Hepatocyte (in vitro differentiated cells): ENCODE measurements at regions not wholly inside any gene's neighbourhood (a gene's known extent, or its start where the extent isn't known, plus 50 kb on each side); places are given as distances from the start of the nearest gene placed in this dataset.

Source experiments
- DNase-seq: peaks from one replicate; pipeline ENCODE4 v3.0.0-alpha.2; 2016; ENCODE audit warnings: low spot score
- H2AFZ ChIP-seq: fragments of 200-600 bp; sonication (generic); 2 replicates; pipeline ENCODE4 v1.6.0; 2016; ENCODE audit warnings: antibody characterized with exemption, mild to moderate bottlenecking
- H3K27ac ChIP-seq: fragments of 200-600 bp; sonication (generic); 2 replicates; pipeline ENCODE4 v1.5.1; 2016; ENCODE audit warnings: mild to moderate bottlenecking
- H3K27me3 ChIP-seq: fragments of 200-600 bp; sonication (generic); 2 replicates; pipeline ENCODE4 v1.6.1; 2016
- H3K36me3 ChIP-seq: fragments of 200-600 bp; sonication (generic); replicated peaks from 2 replicates; pipeline ENCODE4 v1.5.1; 2016; ENCODE audit warnings: low read depth; ENCODE audit not compliant: insufficient read depth
- H3K4me1 ChIP-seq: fragments of 200-600 bp; sonication (generic); 2 replicates; pipeline ENCODE4 v1.5.1; 2016; ENCODE audit warnings: mild to moderate bottlenecking, moderate library complexity; ENCODE audit not compliant: insufficient read depth
- H3K4me2 ChIP-seq: fragments of 200-600 bp; sonication (generic); 2 replicates; pipeline ENCODE4 v1.6.0; 2016
- H3K4me3 ChIP-seq: fragments of 200-600 bp; sonication (generic); 2 replicates; pipeline ENCODE4 v1.5.1; 2016; ENCODE audit warnings: mild to moderate bottlenecking
- H3K79me2 ChIP-seq: fragments of 200-600 bp; sonication (generic); 2 replicates; pipeline ENCODE4 v1.6.0; 2017; ENCODE audit warnings: mild to moderate bottlenecking
- H3K9me2 ChIP-seq: fragments of 200-600 bp; sonication (generic); replicated peaks from 2 replicates; pipeline ENCODE4 v1.6.0; 2017; ENCODE audit warnings: mild to moderate bottlenecking; ENCODE audit not compliant: insufficient read depth
- H3K9me3 ChIP-seq: fragments of 200-600 bp; sonication (generic); 2 replicates; pipeline ENCODE4 v1.5.1; 2016; ENCODE audit warnings: low read depth, mild to moderate bottlenecking
- H4K20me1 ChIP-seq: fragments of 200-600 bp; sonication (generic); 2 replicates; pipeline ENCODE4 v1.6.0; 2016; ENCODE audit warnings: mild to moderate bottlenecking; ENCODE audit not compliant: insufficient read depth, poor library complexity, severe bottlenecking
- CTCF ChIP-seq: fragments of 200-600 bp; sonication (generic); IDR thresholded peaks from 2 replicates; pipeline ENCODE4 v1.5.1; 2016; ENCODE audit warnings: antibody characterized with exemption, mild to moderate bottlenecking; ENCODE audit not compliant: poor library complexity
- EZH2 ChIP-seq: fragments of 200-600 bp; sonication (generic); IDR thresholded peaks from 2 replicates; pipeline ENCODE4 v1.6.1; 2016; ENCODE audit warnings: antibody characterized with exemption, mild to moderate bottlenecking, borderline replicate concordance
- EZH2phosphoT487 ChIP-seq: fragments of 200-600 bp; sonication (generic); IDR thresholded peaks from one replicate; pipeline ENCODE4 v1.6.1; 2018; ENCODE audit warnings: antibody characterized with exemption, mild to moderate bottlenecking, low read depth, moderate library complexity; ENCODE audit not compliant: unreplicated experiment, severe bottlenecking
- WGBS: methylation state at CpG from one replicate; pipeline ENCODE4 v1.1.6; 2016; ENCODE audit warnings: low lambda C conversion rate; ENCODE audit errors: missing lambda C conversion rate; 5-methylcytosine and 5-hydroxymethylcytosine counted together

- H3K9me2 ChIP-seq: no peaks in the 10 kb centered on the region
- H3K27me3 ChIP-seq: no peaks in the 10 kb centered on the region
Measured at GRCh38 chr21:35201799-35202198, 152.7 kb upstream of the RUNX1 start.

GRCh38 chr21:35201288-35201687 lies 152.2 kb upstream of the RUNX1 start:
- TF ChIP-seq EZH2phosphoT487 (no peak), EZH2 (no peak), CTCF (no peak)
- no peak overlapping the region for H3K27ac ChIP-seq
- no peaks in the 10 kb centered on the region for H3K36me3 ChIP-seq
- no peaks in the 10 kb centered on the region for H3K9me2 ChIP-seq
- peaks cover 18% of the 10 kb centered on the region for H3K4me1 ChIP-seq
- no peaks in the 10 kb centered on the region for H4K20me1 ChIP-seq
- no peaks in the 10 kb centered on the region for H3K27me3 ChIP-seq
- no peaks in the 10 kb centered on the region for H3K9me3 ChIP-seq
- H3K79me2 ChIP-seq: no peaks in the 10 kb centered on the region
- no peak overlapping the region for H3K4me2 ChIP-seq
- no peak overlapping the region for H2AFZ ChIP-seq
- H3K4me3 ChIP-seq: no peak overlapping the region
- WGBS: 92% methylated on average over 2 of the region's 2 CpGs
- DNase-seq: no peak

More at GRCh38 chr21:35201799-35202198, 152.7 kb upstream of the RUNX1 start:
- H3K4me2 ChIP-seq: no peak overlapping the region
- H2AFZ ChIP-seq: no peak overlapping the region
- H3K36me3 ChIP-seq: no peaks in the 10 kb centered on the region
- no peaks in the 10 kb centered on the region for H3K9me3 ChIP-seq
- no peak for TF ChIP-seq EZH2phosphoT487
- TF ChIP-seq CTCF: no peak
- no peak for TF ChIP-seq EZH2
- peaks cover 18% of the 10 kb centered on the region for H3K4me1 ChIP-seq
- no peaks in the 10 kb centered on the region for H3K79me2 ChIP-seq
- no peak for DNase-seq
- no peaks in the 10 kb centered on the region for H4K20me1 ChIP-seq
- H3K4me3 ChIP-seq: no peak overlapping the region
- H3K27ac ChIP-seq: no peak overlapping the region

GRCh38 chr21:35199733-35200015 lies 150.6 kb upstream of the RUNX1 start:
- Histone ChIP-seq H4K20me1 (no peaks in the 10 kb centered on the region), H3K4me1 (peaks cover 11% of the 10 kb centered on the region), H3K27ac (no peak overlapping the region), H3K79me2 (no peaks in the 10 kb centered on the region), H3K36me3 (no peaks in the 10 kb centered on the region), H3K4me2 (no peak overlapping the region), H3K4me3 (no peak overlapping the region), H2AFZ (no peak overlapping the region), H3K27me3 (no peaks in the 10 kb centered on the region), H3K9me2 (no peaks in the 10 kb centered on the region), H3K9me3 (no peaks in the 10 kb centered on the region)
- WGBS: 78% methylated on average over 1 of the region's 1 CpG
- DNase-seq: no peak
- TF ChIP-seq EZH2 (no peak), EZH2phosphoT487 (no peak), CTCF (no peak)
